Psoas muscle (tissue), 7 donors: ENCODE measurements at regions not wholly inside any gene's neighbourhood (a gene's known extent, or its start where the extent isn't known, plus 50 kb on each side); places are given as distances from the start of the nearest gene placed in this dataset.

Experiments
- ATAC-seq, 4 donors: fragments of 200-7000 bp; cut with Tn5 transposase; one replicate each; pipeline ENCODE4 v1.9.1; 2020; ENCODE audit warnings: moderate library complexity in 3 of 4, mild to moderate bottlenecking in 2 of 4
- DNase-seq, 2 donors: peaks; one replicate each; pipeline ENCODE4 v3.0.0-alpha.2; 2020
- H3K27ac ChIP-seq: fragments of 200-600 bp; one replicate; pipeline ENCODE4 v1.8.0; 2022
- H3K27me3 ChIP-seq, 3 donors: fragments of 200-600 bp in 1 of 3; one replicate each; pipeline versions ENCODE4 v1.6.1 to v1.8.0; 2013 to 2022; ENCODE audit warnings: low read length in 2 of 3, mild to moderate bottlenecking in 2 of 3, moderate library complexity in 1 of 3; ENCODE audit not compliant: insufficient read depth in 3 of 3
- H3K36me3 ChIP-seq, 2 donors: fragments of 200-600 bp in 1 of 2; one replicate each; pipeline versions ENCODE4 v1.6.1 to v1.8.0; 2013 to 2022; ENCODE audit warnings: low read depth in 1 of 2, mild to moderate bottlenecking in 1 of 2, moderate library complexity in 1 of 2; ENCODE audit not compliant: insufficient read depth in 1 of 2
- H3K4me1 ChIP-seq: fragments of 200-600 bp; one replicate; pipeline ENCODE4 v1.8.0; 2022
- H3K4me3 ChIP-seq: fragments of 200-600 bp; one replicate; pipeline ENCODE4 v1.8.0; 2022; ENCODE audit warnings: mild to moderate bottlenecking
- H3K9me3 ChIP-seq: fragments of 200-600 bp; one replicate; pipeline ENCODE4 v1.8.0; 2022
- CTCF ChIP-seq: fragments of 200-600 bp; IDR thresholded peaks from one replicate; pipeline ENCODE4 v1.8.0; 2022; ENCODE audit warnings: antibody characterized with exemption
- WGBS, 3 donors: extraction: QIAGEN DNeasy Blood & Tissue Kit; methylation state at CpG; one replicate each; pipeline versions ENCODE4 v1.1.6 to v1.1.7; 2013; 5-methylcytosine and 5-hydroxymethylcytosine counted together
- intact Hi-C, 2 donors: fragments of 100-400 bp; cut with DNase I; formaldehyde crosslinking; loops; one replicate each; pipeline versions ENCODE4 v1.11.0 to v1.14.2; 2022
- donor health status: healthy with polysubstance abuse.
- donor health status: DM: no; HTN: no; CAD: no; lungs with moderate emphysema.
- donor health status: Bipolar disorder and iron deficiency.
- donor health status: healthy.
- donor health status: DM: yes; HTN: yes; CAD: no.
- donor health status: DM: no; HTN: no; CAD: no.
- donor health status: DM: yes; HTN: yes; CAD: no.

DNA sequence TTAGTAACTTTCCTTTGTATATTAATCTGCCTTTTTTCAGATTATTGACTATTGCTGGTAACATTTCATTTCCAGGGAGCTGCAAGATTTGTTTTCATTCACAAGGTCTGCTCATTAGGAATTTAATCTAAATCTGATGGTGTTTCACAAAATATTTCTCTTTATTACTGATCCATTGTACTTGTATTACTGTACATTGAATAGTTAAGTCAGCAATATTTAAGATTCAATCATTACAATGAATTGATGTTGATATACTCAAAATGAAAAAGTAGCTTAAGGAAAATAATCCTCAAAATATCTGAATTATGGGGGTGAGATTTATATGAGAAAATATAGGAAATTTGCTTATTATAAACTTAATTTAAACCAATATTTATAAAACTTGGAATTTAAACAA, 308.6 kb upstream of the PBX1 start:
- no peak for DNase-seq
- H3K27ac ChIP-seq: no peak overlapping the region
- intact Hi-C loops: no loop called here
- no peaks in the 10 kb centered on the region for H3K4me1 ChIP-seq
- no peak overlapping the region for H3K4me3 ChIP-seq
- no peaks in the 10 kb centered on the region for H3K36me3 ChIP-seq
- no peak for ATAC-seq
- H3K9me3 ChIP-seq: peaks cover 6% of the 10 kb centered on the region
- no peak for TF ChIP-seq CTCF
- no peaks in the 10 kb centered on the region for H3K27me3 ChIP-seq

DNA sequence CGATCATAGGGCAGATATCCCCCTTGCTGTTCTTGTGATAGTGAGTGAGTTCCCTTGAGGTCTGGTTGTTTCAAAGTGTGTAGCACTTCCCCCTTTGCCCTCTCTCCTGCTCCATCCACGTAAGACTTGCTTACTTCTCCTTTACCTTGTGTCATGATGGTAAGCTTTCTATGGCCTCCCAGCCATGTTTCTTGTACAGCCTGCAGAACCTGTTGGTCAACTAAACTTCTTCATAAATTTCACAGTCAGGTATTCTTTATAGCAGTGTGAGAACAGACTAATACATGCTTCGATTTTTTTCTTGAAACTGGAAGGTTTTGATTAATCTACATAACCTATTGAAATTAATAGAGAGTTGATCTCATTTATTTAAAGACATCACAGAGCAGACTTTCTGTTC, 302.5 kb upstream of the PBX1 start:
- intact Hi-C loops: no loop called here
- WGBS, 3 donors: 69 to 74% (median 71%) methylated on average over 3 of the region's 3 CpGs

GRCh38 chr1:164261691-164262240, 297.2 kb upstream of the PBX1 start:
- no peaks in the 10 kb centered on the region for H3K9me3 ChIP-seq
- H3K27ac ChIP-seq: no peak overlapping the region
- no peaks in the 10 kb centered on the region for H3K36me3 ChIP-seq
- no peak for TF ChIP-seq CTCF
- no peaks in the 10 kb centered on the region for H3K4me1 ChIP-seq
- ATAC-seq: no peak
- H3K27me3 ChIP-seq: no peaks in the 10 kb centered on the region
- DNase-seq: no peak
- intact Hi-C loops: no loop called here
- no peak overlapping the region for H3K4me3 ChIP-seq
- WGBS, 3 donors: 47 to 57% (median 52%) methylated on average over 2 of the region's 2 CpGs

More for the DNA sequence above, 302.5 kb upstream of the PBX1 start:
- H3K9me3 ChIP-seq: peaks cover 6% of the 10 kb centered on the region
- TF ChIP-seq CTCF: no peak
- no peak overlapping the region for H3K4me3 ChIP-seq
- no peak overlapping the region for H3K27ac ChIP-seq
- ATAC-seq (no peak), DNase-seq (no peak)
- no peaks in the 10 kb centered on the region for H3K36me3 ChIP-seq
- no peaks in the 10 kb centered on the region for H3K27me3 ChIP-seq
- H3K4me1 ChIP-seq: no peaks in the 10 kb centered on the region

DNA sequence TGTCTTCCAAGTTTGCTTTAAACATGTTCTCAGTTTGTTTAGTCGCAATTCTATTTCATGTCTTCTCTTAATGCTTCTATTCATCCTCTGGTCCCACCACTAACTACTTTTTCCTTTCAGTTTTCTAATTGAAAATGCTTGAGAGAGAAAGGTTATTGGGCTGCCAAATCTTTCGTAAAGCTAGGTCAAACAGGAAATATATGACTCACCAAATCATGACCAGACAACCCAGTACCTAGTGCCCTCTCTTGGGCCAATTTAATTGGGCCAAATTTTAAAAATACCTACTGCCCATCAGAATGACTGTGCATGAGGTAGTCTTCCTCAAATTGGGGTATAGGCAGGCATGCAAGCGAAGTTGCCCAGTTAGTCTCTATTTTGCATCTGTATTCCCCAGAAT, 295.4 kb upstream of the PBX1 start:
- no peak for ATAC-seq
- Histone ChIP-seq H3K27me3 (no peaks in the 10 kb centered on the region), H3K9me3 (no peaks in the 10 kb centered on the region), H3K36me3 (no peaks in the 10 kb centered on the region), H3K27ac (no peak overlapping the region), H3K4me1 (no peaks in the 10 kb centered on the region), H3K4me3 (no peak overlapping the region)
- intact Hi-C loops: no loop called here
- WGBS, 3 donors: 81 to 87% (median 87%) methylated on average over 3 of the region's 3 CpGs
- no peak for TF ChIP-seq CTCF
- DNase-seq: no peak

DNA sequence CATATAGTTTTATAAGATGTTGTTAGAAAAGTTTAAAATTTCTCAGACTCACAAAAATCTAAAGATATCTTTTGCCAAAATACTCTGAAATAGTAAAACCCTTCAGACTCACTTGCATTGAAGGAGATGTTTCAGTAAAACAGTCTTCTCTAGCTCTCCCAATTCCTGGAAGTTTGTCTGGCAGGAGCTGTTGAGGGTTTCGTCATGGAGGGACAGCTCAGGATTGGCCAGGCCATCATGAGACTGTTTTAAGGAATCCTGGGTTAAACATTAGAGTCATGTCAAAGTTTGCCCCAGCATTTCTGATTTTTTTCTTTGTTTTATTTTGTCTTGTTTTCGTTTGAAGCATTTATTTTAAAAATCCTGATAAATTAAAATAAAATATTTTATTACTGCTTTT, 293.8 kb upstream of the PBX1 start:
- Histone ChIP-seq H3K36me3 (no peaks in the 10 kb centered on the region), H3K4me1 (no peaks in the 10 kb centered on the region), H3K9me3 (no peaks in the 10 kb centered on the region), H3K27ac (no peak overlapping the region), H3K27me3 (no peaks in the 10 kb centered on the region), H3K4me3 (no peak overlapping the region)
- no peak for TF ChIP-seq CTCF
- 35 to 36% (median 36%) methylated on average over 2 of the region's 2 CpGs for WGBS, 3 donors
- DNase-seq (no peak), ATAC-seq (no peak)
- intact Hi-C loops: no loop called here
